ENCODE measurements at regions not wholly inside any gene's neighbourhood (a gene's known extent, or its start where the extent isn't known, plus 50 kb on each side); places are given as distances from the start of the nearest gene placed in this dataset.

- no peak for TF ChIP-seq CTCF (IDR thresholded peaks at IDR 0.05)
- no peak for TF ChIP-seq SIN3A (IDR thresholded peaks at IDR 0.05; ENCODE audit: borderline replicate concordance, insufficient read depth, low read depth, low read length)
- TF ChIP-seq REST (IDR thresholded peaks at IDR 0.05; ENCODE audit: insufficient read depth in 1 of 2, low read depth in 2 of 2, low read length in 1 of 2), result no peak
- no peak for TF ChIP-seq TCF7L2 (IDR thresholded peaks at IDR 0.05; ENCODE audit: low read depth, low read length)
These were observed 221.5 kb upstream of the SOX9 start for GRCh38 chr17:71899317-71899716.

Measured in Panc1 (cell line).